Tibial nerve (tissue), 3 donors: ENCODE measurements at regions not wholly inside any gene's neighbourhood (a gene's known extent, or its start where the extent isn't known, plus 50 kb on each side); places are given as distances from the start of the nearest gene placed in this dataset.

Experiments used
- CTCF ChIP-seq, 5 experiments: fragments of 200-600 bp in 3 of 5; fragments of 450-650 bp in 2 of 5; sonication (generic) in 3 of 5; IDR thresholded peaks; one replicate each; pipeline ENCODE4 v1.5.1; 2016 to 2019; ENCODE audit warnings: antibody characterized with exemption in 5 of 5, mild to moderate bottlenecking in 3 of 5, moderate library complexity in 2 of 5
- POLR2A ChIP-seq, 2 donors: fragments of 450-650 bp; IDR thresholded peaks; one replicate each; pipeline ENCODE4 v1.6.1; 2017; ENCODE audit warnings: antibody characterized with exemption in 2 of 2, mild to moderate bottlenecking in 2 of 2, moderate library complexity in 2 of 2

GRCh38 chr3:194875581-194876402 is 190.1 kb downstream of the FAM43A start:
- no peak for TF ChIP-seq CTCF (IDR thresholded peaks at IDR 0.05)
- no peak for TF ChIP-seq POLR2A (IDR thresholded peaks at IDR 0.05)
